ENCODE measurements at regions not wholly inside any gene's neighbourhood (a gene's known extent, or its start where the extent isn't known, plus 50 kb on each side); places are given as distances from the start of the nearest gene placed in this dataset.

DNA sequence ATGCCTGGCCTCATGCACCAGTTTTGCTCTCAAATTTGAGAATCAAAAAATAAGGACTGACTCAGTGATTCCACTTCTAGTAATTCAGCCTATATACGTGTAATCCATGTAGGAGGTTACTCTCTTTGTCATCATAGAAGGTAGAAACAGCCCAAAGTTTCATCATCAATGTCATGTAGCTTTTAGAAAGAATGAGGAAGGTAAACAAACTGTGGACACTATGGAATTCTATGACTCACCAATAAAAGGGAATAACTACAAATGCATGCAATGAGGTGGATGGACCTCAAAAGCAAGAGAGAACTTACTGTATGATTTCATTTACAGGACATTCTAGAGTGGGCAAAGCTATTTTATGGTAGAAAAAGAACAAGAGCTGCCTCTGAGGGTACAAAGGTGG lies 93.2 kb upstream of the LRIG1 start:
- Histone ChIP-seq H3K4me3 (no peak overlapping the region), H3K27ac (no peak overlapping the region), H3K27me3 (no peaks in the 10 kb centered on the region), H3K36me3 (no peaks in the 10 kb centered on the region), H3K9ac (ENCODE audit: low read depth in 2 of 2, low read length in 2 of 2) (no peak overlapping the region), H3K9me3 (no peaks in the 10 kb centered on the region), H3K4me1 (no peaks in the 10 kb centered on the region)
- intact Hi-C loops (cut with DNase I) = no loop called here
- TF ChIP-seq, protein P1, sequence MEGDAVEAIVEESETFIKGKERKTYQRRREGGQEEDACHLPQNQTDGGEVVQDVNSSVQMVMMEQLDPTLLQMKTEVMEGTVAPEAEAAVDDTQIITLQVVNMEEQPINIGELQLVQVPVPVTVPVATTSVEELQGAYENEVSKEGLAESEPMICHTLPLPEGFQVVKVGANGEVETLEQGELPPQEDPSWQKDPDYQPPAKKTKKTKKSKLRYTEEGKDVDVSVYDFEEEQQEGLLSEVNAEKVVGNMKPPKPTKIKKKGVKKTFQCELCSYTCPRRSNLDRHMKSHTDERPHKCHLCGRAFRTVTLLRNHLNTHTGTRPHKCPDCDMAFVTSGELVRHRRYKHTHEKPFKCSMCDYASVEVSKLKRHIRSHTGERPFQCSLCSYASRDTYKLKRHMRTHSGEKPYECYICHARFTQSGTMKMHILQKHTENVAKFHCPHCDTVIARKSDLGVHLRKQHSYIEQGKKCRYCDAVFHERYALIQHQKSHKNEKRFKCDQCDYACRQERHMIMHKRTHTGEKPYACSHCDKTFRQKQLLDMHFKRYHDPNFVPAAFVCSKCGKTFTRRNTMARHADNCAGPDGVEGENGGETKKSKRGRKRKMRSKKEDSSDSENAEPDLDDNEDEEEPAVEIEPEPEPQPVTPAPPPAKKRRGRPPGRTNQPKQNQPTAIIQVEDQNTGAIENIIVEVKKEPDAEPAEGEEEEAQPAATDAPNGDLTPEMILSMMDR (IDR thresholded peaks at IDR 0.05) = no peak
- no peak for DNase-seq

DNA sequence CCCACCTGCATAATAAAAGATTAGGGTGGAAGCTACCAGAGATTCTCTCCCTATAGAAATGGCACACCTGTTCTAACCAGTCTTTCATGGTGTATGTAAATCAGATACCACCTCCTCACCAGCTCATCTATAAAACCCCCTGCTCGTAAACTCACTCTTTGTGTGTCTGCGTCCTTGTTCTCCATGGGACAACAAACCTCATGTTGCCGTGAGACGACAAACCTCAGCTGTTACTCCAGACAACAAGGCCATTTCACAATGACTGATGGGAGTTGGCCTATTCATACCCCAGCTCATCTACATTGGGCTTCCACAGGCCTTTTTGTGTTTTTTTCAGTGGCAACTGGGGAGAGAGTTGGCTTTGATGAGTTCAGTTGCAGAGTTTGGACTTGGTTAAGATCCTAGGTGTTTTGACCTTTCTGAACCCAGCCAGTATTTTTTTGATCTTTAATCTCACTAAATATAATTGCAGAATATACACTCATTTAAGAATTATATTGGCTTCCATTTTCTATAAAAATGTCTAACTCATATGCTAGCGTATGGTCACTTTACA lies 96.6 kb upstream of the LRIG1 start:
- Histone ChIP-seq H3K9ac (ENCODE audit: low read depth in 2 of 2, low read length in 2 of 2) (no peak overlapping the region), H3K27ac (no peak overlapping the region), H3K4me1 (no peaks in the 10 kb centered on the region), H3K4me3 (no peak overlapping the region), H3K36me3 (no peaks in the 10 kb centered on the region), H3K9me3 (no peaks in the 10 kb centered on the region), H3K27me3 (no peaks in the 10 kb centered on the region)
- no peak for DNase-seq
- intact Hi-C loops (cut with DNase I) = no loop called here
- TF ChIP-seq, protein P1 (IDR thresholded peaks at IDR 0.05) = no peak

DNA sequence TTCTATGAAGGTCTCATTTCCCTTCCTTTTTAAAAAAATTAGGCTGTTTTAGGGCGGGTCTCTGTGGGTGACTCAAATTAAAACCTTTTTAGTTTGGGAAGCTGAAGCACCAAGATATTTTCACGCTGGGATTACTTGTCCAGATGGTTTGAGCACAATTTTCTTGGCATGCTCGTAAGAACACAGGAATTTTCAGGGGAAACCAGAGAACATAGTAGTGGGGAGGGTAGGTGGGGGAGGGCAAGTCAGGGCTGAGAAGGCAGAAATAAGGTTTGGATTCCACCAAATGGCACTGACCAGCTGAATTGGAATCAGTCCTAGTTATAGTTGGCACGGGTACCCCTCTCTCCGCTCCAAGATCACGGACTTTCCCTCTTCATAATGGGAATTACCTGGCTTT lies 97.3 kb upstream of the LRIG1 start:
- DNase-seq = no peak
- H3K4me3 ChIP-seq = no peak overlapping the region
- no peaks in the 10 kb centered on the region for H3K9me3 ChIP-seq
- intact Hi-C loops (cut with DNase I) = no loop called here
- TF ChIP-seq, protein P1 (IDR thresholded peaks at IDR 0.05) = no peak
- no peak overlapping the region for H3K27ac ChIP-seq
- H3K27me3 ChIP-seq = no peaks in the 10 kb centered on the region
- no peaks in the 10 kb centered on the region for H3K36me3 ChIP-seq
- H3K9ac ChIP-seq (ENCODE audit: low read depth in 2 of 2, low read length in 2 of 2) = no peak overlapping the region
- no peaks in the 10 kb centered on the region for H3K4me1 ChIP-seq

DNA sequence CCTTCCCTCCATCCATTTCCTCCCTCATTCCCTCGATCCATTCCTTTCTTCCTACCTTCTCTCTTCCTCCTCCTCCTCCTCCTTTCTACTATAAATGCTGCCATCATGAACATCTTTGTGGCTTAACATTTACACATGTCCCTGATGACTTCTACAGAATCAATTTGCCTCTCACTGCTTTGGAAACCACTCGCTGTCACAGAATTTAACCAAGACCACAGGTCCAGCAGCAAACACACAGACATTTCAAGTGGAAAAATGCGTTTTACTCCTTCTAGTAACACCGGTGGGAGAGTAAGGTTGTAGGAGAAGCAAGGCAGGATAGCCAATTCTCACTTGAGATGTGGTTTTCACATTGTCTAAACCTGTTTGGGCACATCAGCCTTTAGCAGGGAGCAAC lies 101.4 kb upstream of the LRIG1 start:
- H3K27ac ChIP-seq = no peak overlapping the region
- no peak for DNase-seq
- no peaks in the 10 kb centered on the region for H3K4me1 ChIP-seq
- no peak overlapping the region for H3K9ac ChIP-seq (ENCODE audit: low read depth in 2 of 2, low read length in 2 of 2)
- no peak overlapping the region for H3K4me3 ChIP-seq
- no peaks in the 10 kb centered on the region for H3K27me3 ChIP-seq
- intact Hi-C loops (cut with DNase I) = no loop called here
- H3K36me3 ChIP-seq = no peaks in the 10 kb centered on the region
- H3K9me3 ChIP-seq = no peaks in the 10 kb centered on the region
- TF ChIP-seq, protein P1 (IDR thresholded peaks at IDR 0.05) = no peak

DNA sequence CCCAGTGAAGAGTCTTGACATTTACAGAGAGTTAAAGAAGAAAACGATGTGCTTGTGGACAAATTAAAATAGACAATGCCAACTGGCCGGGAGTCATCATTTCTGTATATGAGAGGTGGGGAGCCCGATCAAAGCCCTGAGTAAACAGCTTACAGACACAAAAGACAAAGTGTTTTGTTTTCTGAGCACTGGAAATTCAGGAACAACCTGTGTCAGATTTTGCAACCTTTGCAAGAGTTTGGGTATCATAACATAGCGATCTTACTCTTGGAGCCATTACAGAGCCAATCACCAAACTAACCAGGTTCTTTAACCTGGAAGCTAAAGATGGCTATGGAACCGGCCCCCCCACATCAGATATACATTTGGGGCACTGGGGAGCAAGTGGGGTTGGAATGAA lies 101.9 kb upstream of the LRIG1 start:
- intact Hi-C loops (cut with DNase I) = no loop called here
- no peaks in the 10 kb centered on the region for H3K4me1 ChIP-seq
- no peaks in the 10 kb centered on the region for H3K36me3 ChIP-seq
- no peak for DNase-seq
- H3K4me3 ChIP-seq = no peak overlapping the region
- no peak overlapping the region for H3K9ac ChIP-seq (ENCODE audit: low read depth in 2 of 2, low read length in 2 of 2)
- TF ChIP-seq, protein P1 (IDR thresholded peaks at IDR 0.05) = no peak
- H3K9me3 ChIP-seq = no peaks in the 10 kb centered on the region
- H3K27me3 ChIP-seq = no peaks in the 10 kb centered on the region
- H3K27ac ChIP-seq = no peak overlapping the region
